KMS-11 (cell line): ENCODE measurements at regions not wholly inside any gene's neighbourhood (a gene's known extent, or its start where the extent isn't known, plus 50 kb on each side); places are given as distances from the start of the nearest gene placed in this dataset.

Experiments
- H2AFZ ChIP-seq: fragments of 200-600 bp; sonication (generic); 2 replicates; pipeline ENCODE4 v1.6.1; 2016; ENCODE audit warnings: antibody characterized with exemption, mixed run types, low read depth
- H3K27ac ChIP-seq: fragments of 200-600 bp; sonication (generic); 2 replicates; pipeline ENCODE4 v1.6.1; 2016; ENCODE audit warnings: mild to moderate bottlenecking, mixed run types
- H3K27me3 ChIP-seq: fragments of 200-600 bp; sonication (generic); 2 replicates; pipeline ENCODE4 v1.6.1; 2017; ENCODE audit warnings: mild to moderate bottlenecking, low read depth, mixed run types, moderate library complexity; ENCODE audit not compliant: insufficient read depth
- H3K36me3 ChIP-seq: fragments of 200-600 bp; sonication (generic); 2 replicates; pipeline ENCODE4 v1.6.1; 2017; ENCODE audit warnings: mild to moderate bottlenecking, mixed run types; ENCODE audit not compliant: insufficient read depth
- H3K4me1 ChIP-seq: fragments of 200-600 bp; sonication (generic); 2 replicates; pipeline ENCODE4 v1.6.1; 2016; ENCODE audit warnings: mild to moderate bottlenecking, low read depth, mixed run types; ENCODE audit not compliant: poor library complexity, severe bottlenecking
- H3K4me2 ChIP-seq: fragments of 200-600 bp; sonication (generic); 2 replicates; pipeline ENCODE4 v1.7.0; 2016; ENCODE audit warnings: mild to moderate bottlenecking, mixed run types
- H3K4me3 ChIP-seq: fragments of 200-600 bp; sonication (generic); IDR thresholded peaks from 2 replicates; pipeline ENCODE4 v1.6.1; 2017; ENCODE audit warnings: low read depth, low read length, mixed read lengths; ENCODE audit not compliant: insufficient read depth
- H3K79me2 ChIP-seq: fragments of 200-600 bp; sonication (generic); 2 replicates; pipeline ENCODE4 v1.6.1; 2016; ENCODE audit warnings: low read depth, mixed run types; ENCODE audit not compliant: insufficient read depth
- H3K9ac ChIP-seq: fragments of 200-600 bp; sonication (generic); 2 replicates; pipeline ENCODE4 v1.6.1; 2016; ENCODE audit warnings: mild to moderate bottlenecking, mixed run types
- H4K20me1 ChIP-seq: fragments of 200-600 bp; sonication (generic); 2 replicates; pipeline ENCODE4 v1.6.1; 2016; ENCODE audit warnings: mild to moderate bottlenecking, mixed run types; ENCODE audit not compliant: insufficient read depth
- TF ChIP-seq, protein P1 (sequence below): fragments of 200-600 bp; sonication (generic); conservative IDR thresholded peaks from 2 replicates; pipeline ENCODE4 v1.6.1; 2017; ENCODE audit warnings: low read depth, mild to moderate bottlenecking, antibody characterized with exemption, low read length, moderate library complexity, mixed read lengths

DNA sequence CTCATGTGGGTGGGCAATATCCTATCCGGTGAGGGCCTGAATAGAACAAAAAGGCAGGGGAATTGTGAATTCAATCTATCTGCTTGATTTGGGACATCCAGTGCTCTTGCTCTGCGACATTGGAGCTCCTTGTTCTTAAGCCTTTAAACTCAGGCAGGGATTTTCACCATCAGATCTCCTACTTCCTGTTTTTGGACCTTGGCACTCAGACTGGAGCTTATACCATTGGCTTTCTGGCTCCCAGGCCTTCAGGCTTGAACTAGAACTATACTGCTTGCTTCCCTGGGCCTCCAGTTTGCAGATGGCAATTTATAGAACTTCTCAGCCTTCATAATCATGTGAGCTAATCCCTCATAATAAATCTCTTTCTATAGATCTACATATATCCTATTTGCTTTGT, 134.3 kb upstream of the CLINT1 start:
- TF ChIP-seq, protein P1, sequence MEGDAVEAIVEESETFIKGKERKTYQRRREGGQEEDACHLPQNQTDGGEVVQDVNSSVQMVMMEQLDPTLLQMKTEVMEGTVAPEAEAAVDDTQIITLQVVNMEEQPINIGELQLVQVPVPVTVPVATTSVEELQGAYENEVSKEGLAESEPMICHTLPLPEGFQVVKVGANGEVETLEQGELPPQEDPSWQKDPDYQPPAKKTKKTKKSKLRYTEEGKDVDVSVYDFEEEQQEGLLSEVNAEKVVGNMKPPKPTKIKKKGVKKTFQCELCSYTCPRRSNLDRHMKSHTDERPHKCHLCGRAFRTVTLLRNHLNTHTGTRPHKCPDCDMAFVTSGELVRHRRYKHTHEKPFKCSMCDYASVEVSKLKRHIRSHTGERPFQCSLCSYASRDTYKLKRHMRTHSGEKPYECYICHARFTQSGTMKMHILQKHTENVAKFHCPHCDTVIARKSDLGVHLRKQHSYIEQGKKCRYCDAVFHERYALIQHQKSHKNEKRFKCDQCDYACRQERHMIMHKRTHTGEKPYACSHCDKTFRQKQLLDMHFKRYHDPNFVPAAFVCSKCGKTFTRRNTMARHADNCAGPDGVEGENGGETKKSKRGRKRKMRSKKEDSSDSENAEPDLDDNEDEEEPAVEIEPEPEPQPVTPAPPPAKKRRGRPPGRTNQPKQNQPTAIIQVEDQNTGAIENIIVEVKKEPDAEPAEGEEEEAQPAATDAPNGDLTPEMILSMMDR, result no peak
- Histone ChIP-seq H4K20me1 (no peaks in the 10 kb centered on the region), H3K27ac (no peak overlapping the region), H3K4me1 (peaks cover 11% of the 10 kb centered on the region), H3K4me3 (no peak overlapping the region), H3K79me2 (no peaks in the 10 kb centered on the region), H3K9ac (no peak overlapping the region), H3K36me3 (no peaks in the 10 kb centered on the region), H3K4me2 (no peak overlapping the region), H2AFZ (no peak overlapping the region), H3K27me3 (no peaks in the 10 kb centered on the region)

DNA sequence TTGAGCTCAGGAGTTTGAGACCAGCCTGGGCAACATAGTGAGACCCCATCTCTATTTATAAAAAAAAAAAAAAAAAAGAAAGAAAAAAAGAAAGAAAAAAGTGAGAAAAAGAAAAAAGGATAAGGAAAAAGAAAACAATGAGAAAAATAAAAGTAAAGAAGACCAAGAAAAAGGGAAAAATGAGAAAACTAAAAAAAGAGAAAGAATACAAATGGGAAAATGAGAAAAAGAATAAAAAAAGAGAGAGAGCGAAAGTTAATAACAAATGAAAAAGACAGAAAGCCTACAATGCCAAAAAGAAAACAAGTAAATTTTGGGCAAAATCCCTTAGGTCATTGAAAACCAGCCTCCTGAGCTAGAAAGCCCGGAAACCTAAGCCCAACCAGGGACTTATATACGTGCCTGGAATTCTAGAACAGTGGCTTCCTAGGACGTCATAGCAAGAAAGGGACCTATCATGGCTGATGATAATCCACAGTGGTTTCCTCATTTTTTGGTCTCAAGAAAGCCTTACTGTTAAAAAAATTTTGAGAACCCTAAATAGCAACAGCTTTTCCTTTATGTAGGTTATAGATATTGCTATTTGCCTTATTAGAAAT, 131.7 kb upstream of the CLINT1 start:
- no peaks in the 10 kb centered on the region for H3K27me3 ChIP-seq
- H3K4me3 ChIP-seq, result no peak overlapping the region
- TF ChIP-seq, protein P1, result no peak
- no peak overlapping the region for H3K4me2 ChIP-seq
- H2AFZ ChIP-seq, result no peak overlapping the region
- no peaks in the 10 kb centered on the region for H3K79me2 ChIP-seq
- no peak overlapping the region for H3K9ac ChIP-seq
- peaks cover 11% of the 10 kb centered on the region for H3K4me1 ChIP-seq
- no peak overlapping the region for H3K27ac ChIP-seq
- H3K36me3 ChIP-seq, result no peaks in the 10 kb centered on the region
- no peaks in the 10 kb centered on the region for H4K20me1 ChIP-seq

GRCh38 chr5:157989296-157989695, 130.4 kb upstream of the CLINT1 start:
- Histone ChIP-seq H3K4me1 (peaks cover 6% of the 10 kb centered on the region), H3K27me3 (no peaks in the 10 kb centered on the region), H3K4me2 (no peak overlapping the region), H3K4me3 (no peak overlapping the region), H2AFZ (no peak overlapping the region), H3K36me3 (no peaks in the 10 kb centered on the region), H3K79me2 (no peaks in the 10 kb centered on the region), H3K27ac (no peak overlapping the region), H4K20me1 (no peaks in the 10 kb centered on the region), H3K9ac (no peak overlapping the region)
- TF ChIP-seq, protein P1, result no peak

DNA sequence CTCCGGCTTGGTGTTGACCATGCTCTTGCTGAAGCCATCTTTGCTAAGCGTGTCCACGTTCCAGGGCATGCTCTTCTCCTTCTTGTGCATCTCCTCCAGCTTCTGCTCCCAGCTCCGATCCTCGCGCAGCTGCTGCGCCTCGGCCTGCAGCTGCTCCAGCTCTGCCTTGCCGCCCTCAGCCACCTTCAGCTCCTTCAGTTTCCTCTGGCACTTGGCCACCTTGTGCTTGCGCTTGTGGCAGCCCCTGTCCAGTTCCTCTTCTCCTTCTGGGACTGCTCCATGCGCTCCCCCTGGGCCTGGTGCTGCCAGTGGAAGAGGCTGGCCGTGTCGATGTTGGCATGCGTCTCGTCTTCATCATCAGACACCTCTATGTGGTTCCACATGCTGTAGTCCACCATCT, 128.3 kb upstream of the CLINT1 start:
- Histone ChIP-seq H3K27me3 (no peaks in the 10 kb centered on the region), H3K27ac (no peak overlapping the region), H3K4me1 (no peaks in the 10 kb centered on the region), H2AFZ (no peak overlapping the region), H3K9ac (no peak overlapping the region), H3K4me3 (no peak overlapping the region), H3K4me2 (no peak overlapping the region), H4K20me1 (no peaks in the 10 kb centered on the region), H3K79me2 (no peaks in the 10 kb centered on the region), H3K36me3 (no peaks in the 10 kb centered on the region)
- TF ChIP-seq, protein P1, result no peak
